Peyer's patch (tissue), 4 donors: ENCODE measurements at regions not wholly inside any gene's neighbourhood (a gene's known extent, or its start where the extent isn't known, plus 50 kb on each side); places are given as distances from the start of the nearest gene placed in this dataset.

ENCODE experiments used
- POLR2A ChIP-seq, 2 donors: fragments of 450-650 bp; IDR thresholded peaks; one replicate each; pipeline ENCODE4 v1.5.1; 2017; ENCODE audit warnings: antibody characterized with exemption in 2 of 2, mild to moderate bottlenecking in 2 of 2, moderate library complexity in 2 of 2
- TF ChIP-seq, protein P1 (sequence below), 6 experiments: fragments of 450-650 bp in 4 of 6; fragments of 200-600 bp in 2 of 6; sonication (generic) in 1 of 6; IDR thresholded peaks; one replicate each; pipeline ENCODE4 v1.5.1; 2017 to 2019; ENCODE audit warnings: antibody characterized with exemption in 6 of 6, mild to moderate bottlenecking in 3 of 6, moderate library complexity in 1 of 6

DNA sequence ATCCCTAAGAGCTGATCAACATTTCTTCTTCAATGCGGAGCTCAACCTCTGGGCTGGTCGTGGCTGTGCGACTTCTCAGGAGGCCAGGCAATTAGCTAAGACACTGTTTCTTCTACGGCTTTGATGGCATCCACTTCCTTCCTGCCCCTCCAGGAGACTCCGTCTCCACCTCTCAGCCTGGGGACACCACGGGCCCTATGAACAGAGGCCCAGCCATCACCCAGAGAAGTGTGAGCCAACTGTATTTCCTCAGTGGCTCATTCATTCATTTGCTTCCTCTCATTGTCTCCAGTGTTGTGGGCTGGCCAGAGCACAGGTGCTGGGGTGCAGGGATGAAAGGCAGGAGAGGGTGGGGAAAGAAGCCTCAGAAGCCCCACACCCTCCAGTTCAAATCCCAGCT is 51.8 kb upstream of the APCDD1L start:
- no peak for TF ChIP-seq POLR2A (IDR thresholded peaks at IDR 0.05)
- TF ChIP-seq, protein P1, sequence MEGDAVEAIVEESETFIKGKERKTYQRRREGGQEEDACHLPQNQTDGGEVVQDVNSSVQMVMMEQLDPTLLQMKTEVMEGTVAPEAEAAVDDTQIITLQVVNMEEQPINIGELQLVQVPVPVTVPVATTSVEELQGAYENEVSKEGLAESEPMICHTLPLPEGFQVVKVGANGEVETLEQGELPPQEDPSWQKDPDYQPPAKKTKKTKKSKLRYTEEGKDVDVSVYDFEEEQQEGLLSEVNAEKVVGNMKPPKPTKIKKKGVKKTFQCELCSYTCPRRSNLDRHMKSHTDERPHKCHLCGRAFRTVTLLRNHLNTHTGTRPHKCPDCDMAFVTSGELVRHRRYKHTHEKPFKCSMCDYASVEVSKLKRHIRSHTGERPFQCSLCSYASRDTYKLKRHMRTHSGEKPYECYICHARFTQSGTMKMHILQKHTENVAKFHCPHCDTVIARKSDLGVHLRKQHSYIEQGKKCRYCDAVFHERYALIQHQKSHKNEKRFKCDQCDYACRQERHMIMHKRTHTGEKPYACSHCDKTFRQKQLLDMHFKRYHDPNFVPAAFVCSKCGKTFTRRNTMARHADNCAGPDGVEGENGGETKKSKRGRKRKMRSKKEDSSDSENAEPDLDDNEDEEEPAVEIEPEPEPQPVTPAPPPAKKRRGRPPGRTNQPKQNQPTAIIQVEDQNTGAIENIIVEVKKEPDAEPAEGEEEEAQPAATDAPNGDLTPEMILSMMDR (IDR thresholded peaks at IDR 0.05): no peak
